ENCODE measurements at regions not wholly inside any gene's neighbourhood (a gene's known extent, or its start where the extent isn't known, plus 50 kb on each side); places are given as distances from the start of the nearest gene placed in this dataset.

GRCh38 chr1:90522432-90522831 lies 194.7 kb downstream of the BARHL2 start:
- no peak for TF ChIP-seq POLR2AphosphoS5 (IDR thresholded peaks at IDR 0.05; ENCODE audit: low read depth, low read length)
- TF ChIP-seq POLR2A (IDR thresholded peaks at IDR 0.05; ENCODE audit: low read depth, low read length), result no peak

Data from GM12892 (cell line).